IMR-90 (cell line): ENCODE measurements at regions not wholly inside any gene's neighbourhood (a gene's known extent, or its start where the extent isn't known, plus 50 kb on each side); places are given as distances from the start of the nearest gene placed in this dataset.

Experiments
- ATAC-seq: fragments of 200-7000 bp; cut with Tn5 transposase; 2 replicates; pipeline ENCODE4 v1.9.1; 2020; ENCODE audit warnings: low read depth, mild to moderate bottlenecking, moderate library complexity
- BruUV-seq: library from RNA; stranded (reverse); fragments of 400-500 nt; replicated peaks from 2 replicates; lab custom pipeline; 2021; lab: Mats Ljungman, UMichigan
- CTCF ChIA-PET: fragments of 300-600 bp; formaldehyde crosslinking; extraction: SDS; loops from one replicate; lab custom pipeline; 2021; ENCODE audit warnings: antibody characterized with exemption; lab: Yijun Ruan, JAX
- POLR2A ChIA-PET: fragments of 300-600 bp; sonication (Branson Sonifier 250); formaldehyde crosslinking; loops from one replicate; lab custom pipeline; 2022; ENCODE audit warnings: antibody characterized with exemption; ENCODE audit not compliant: unreplicated experiment; lab: Charles Lee
- DNase-seq: peaks from one replicate; pipeline ENCODE4 v3.0.0; 2013
- H2AFZ ChIP-seq: replicated peaks from 2 replicates; pipeline ENCODE3; 2013; ENCODE audit warnings: low read length, mild to moderate bottlenecking; ENCODE audit not compliant: poor library complexity
- H2AK5ac ChIP-seq: 2 replicates; pipeline ENCODE4 v1.6.1; 2013; ENCODE audit warnings: low read depth, low read length, inconsistent platforms
- H2AK9ac ChIP-seq: replicated peaks from 2 replicates; pipeline ENCODE3; 2013; ENCODE audit warnings: mild to moderate bottlenecking, low read depth, low read length, moderate library complexity; ENCODE audit not compliant: poor library complexity
- H2BK120ac ChIP-seq: 2 replicates; pipeline ENCODE4 v1.6.1; 2013; ENCODE audit warnings: low read depth, low read length, inconsistent platforms
- H2BK15ac ChIP-seq: 3 replicates; pipeline ENCODE4 v1.6.1; 2013; ENCODE audit warnings: low read depth, low read length, inconsistent platforms
- H2BK20ac ChIP-seq: 2 replicates; pipeline ENCODE4 v1.6.1; 2013; ENCODE audit warnings: low read depth, mild to moderate bottlenecking, inconsistent platforms, low read length, moderate library complexity
- H2BK5ac ChIP-seq: 2 replicates; pipeline ENCODE4 v1.6.1; 2013; ENCODE audit warnings: mild to moderate bottlenecking, low read depth, low read length, inconsistent platforms; ENCODE audit not compliant: poor library complexity, severe bottlenecking
- H3K14ac ChIP-seq: replicated peaks from 2 replicates; pipeline ENCODE4 v1.6.1; 2013; ENCODE audit warnings: low read depth, low read length, inconsistent platforms
- H3K18ac ChIP-seq: 2 replicates; pipeline ENCODE4 v1.6.1; 2013; ENCODE audit warnings: low read depth, low read length, control low read depth
- H3K23ac ChIP-seq: 2 replicates; pipeline ENCODE4 v1.6.1; 2013; ENCODE audit warnings: low read depth, low read length, inconsistent platforms
- H3K27ac ChIP-seq: 2 replicates; pipeline ENCODE4 v1.5.1; 2013; ENCODE audit warnings: mild to moderate bottlenecking, control low read depth, low read length; ENCODE audit not compliant: insufficient read depth
- H3K27me3 ChIP-seq: 2 replicates; pipeline ENCODE4 v1.6.1; 2013; ENCODE audit warnings: low read length; ENCODE audit not compliant: control insufficient read depth, insufficient read depth
- H3K36me3 ChIP-seq: 2 replicates; pipeline ENCODE4 v1.6.1; 2013; ENCODE audit warnings: low read length, mixed read lengths; ENCODE audit not compliant: control insufficient read depth, insufficient read depth
- H3K4ac ChIP-seq: 2 replicates; pipeline ENCODE4 v1.6.1; 2013; ENCODE audit warnings: low read depth, low read length, inconsistent platforms
- H3K4me1 ChIP-seq: 2 replicates; pipeline ENCODE4 v1.6.1; 2013; ENCODE audit warnings: low read length, mixed read lengths; ENCODE audit not compliant: control insufficient read depth, insufficient read depth
- H3K4me2 ChIP-seq: 2 replicates; pipeline ENCODE4 v1.6.1; 2013; ENCODE audit warnings: low read depth, mild to moderate bottlenecking, control low read depth, low read length, moderate library complexity
- H3K4me3 ChIP-seq: 2 replicates; pipeline ENCODE4 v1.5.1; 2013; ENCODE audit warnings: low read depth, mild to moderate bottlenecking, control low read depth, low read length, moderate library complexity; ENCODE audit not compliant: insufficient read depth
- H3K56ac ChIP-seq: 2 replicates; pipeline ENCODE4 v1.6.1; 2013; ENCODE audit warnings: low read length, inconsistent platforms; ENCODE audit not compliant: insufficient read depth; ENCODE audit errors: extremely low read depth
- H3K79me1 ChIP-seq, 2 experiments: 2 replicates each; pipeline ENCODE4 v1.6.1; 2013; ENCODE audit warnings: low read length in 2 of 2, inconsistent platforms in 1 of 2, low read depth in 1 of 2
- H3K9ac ChIP-seq: 2 replicates; pipeline ENCODE4 v1.6.1; 2013; ENCODE audit warnings: low read depth, low read length, control low read depth
- H3K9me1 ChIP-seq: 2 replicates; pipeline ENCODE4 v1.6.1; 2013; ENCODE audit warnings: low read length, inconsistent platforms; ENCODE audit not compliant: insufficient read depth
- H3K9me3 ChIP-seq: 2 replicates; pipeline ENCODE4 v1.6.1; 2013; ENCODE audit warnings: low read length; ENCODE audit not compliant: control insufficient read depth, insufficient read depth
- H4K20me1 ChIP-seq: 2 replicates; pipeline ENCODE4 v1.6.1; 2013; ENCODE audit warnings: low read length, inconsistent platforms; ENCODE audit not compliant: insufficient read depth
- H4K5ac ChIP-seq: 2 replicates; pipeline ENCODE4 v1.6.1; 2013; ENCODE audit warnings: mild to moderate bottlenecking, low read depth, low read length, control low read depth
- H4K8ac ChIP-seq, 2 experiments: 2 replicates each; pipeline ENCODE4 v1.6.1; 2013; ENCODE audit warnings: low read depth in 2 of 2, low read length in 2 of 2, control low read depth in 1 of 2, inconsistent platforms in 1 of 2
- H4K91ac ChIP-seq: 2 replicates; pipeline ENCODE4 v1.6.1; 2013; ENCODE audit warnings: low read depth, low read length, inconsistent platforms; ENCODE audit not compliant: insufficient read depth
- CEBPB ChIP-seq: IDR thresholded peaks from 2 replicates; pipeline ENCODE4 v1.6.1; 2012; ENCODE audit warnings: low read depth, low read length, improper control_type of control experiment
- CHD1 ChIP-seq: IDR thresholded peaks from 2 replicates; pipeline ENCODE4 v1.6.1; 2012; ENCODE audit warnings: low read depth, low read length, improper control_type of control experiment
- FOS ChIP-seq: fragments of 150-350 bp; IDR thresholded peaks from 2 replicates; pipeline ENCODE4 v1.6.1; 2016; ENCODE audit warnings: low read depth, low read length
- MAZ ChIP-seq: IDR thresholded peaks from 2 replicates; pipeline ENCODE4 v1.6.1; 2012; ENCODE audit warnings: low read depth, mild to moderate bottlenecking, low read length, improper control_type of control experiment, moderate library complexity, borderline replicate concordance
- MXI1 ChIP-seq: IDR thresholded peaks from 2 replicates; pipeline ENCODE4 v1.6.1; 2012; ENCODE audit warnings: low read depth, mild to moderate bottlenecking, low read length, moderate library complexity, borderline replicate concordance
- RFX5 ChIP-seq: IDR thresholded peaks from 2 replicates; pipeline ENCODE4 v1.8.0; 2012; ENCODE audit warnings: low read depth, mild to moderate bottlenecking, low read length, moderate library complexity
- SMC3 ChIP-seq: fragments of 150-350 bp; IDR thresholded peaks from 2 replicates; pipeline ENCODE4 v1.6.1; 2016; ENCODE audit warnings: low read depth, mild to moderate bottlenecking, antibody characterized with exemption, low read length, moderate library complexity
- WGBS, 2 experiments: methylation state at CpG; one replicate each; pipeline versions ENCODE4 v1.1.5 to v1.1.7; 2013; ENCODE audit warnings: missing lambda C conversion rate in 2 of 2; ENCODE audit not compliant: insufficient read length in 1 of 2; ENCODE audit errors: extremely low coverage in 2 of 2; 5-methylcytosine and 5-hydroxymethylcytosine counted together
- dilution Hi-C: fragments of 300-500 bp; cut with HindIII; formaldehyde crosslinking; loops from one replicate; pipeline ENCODE4 v1.14.3; 2018; ENCODE audit warnings: low sequenced_read_pairs; ENCODE audit not compliant: unreplicated experiment
- in situ Hi-C: fragments of 300-500 bp; cut with MboI; formaldehyde crosslinking; loops from 3 replicates; pipeline ENCODE4 v1.14.3; 2019; ENCODE audit warnings: low sequenced_read_pairs, inconsistent platforms, mixed read lengths
- intact Hi-C: fragments of 100-400 bp; cut with micrococcal nuclease; formaldehyde crosslinking; loops from 2 replicates; pipeline ENCODE4 v1.10.0; 2022
- TF ChIP-seq, protein P1 (sequence below): conservative IDR thresholded peaks from 2 replicates; pipeline ENCODE4 v1.5.1; 2012; ENCODE audit warnings: mild to moderate bottlenecking, low read depth, low read length, improper control_type of control experiment
- TF ChIP-seq, protein P2 (sequence below): fragments of 150-350 bp; IDR thresholded peaks from 2 replicates; pipeline ENCODE4 v1.6.1; 2017; ENCODE audit warnings: mild to moderate bottlenecking, antibody characterized with exemption, low read length, low read depth

DNA sequence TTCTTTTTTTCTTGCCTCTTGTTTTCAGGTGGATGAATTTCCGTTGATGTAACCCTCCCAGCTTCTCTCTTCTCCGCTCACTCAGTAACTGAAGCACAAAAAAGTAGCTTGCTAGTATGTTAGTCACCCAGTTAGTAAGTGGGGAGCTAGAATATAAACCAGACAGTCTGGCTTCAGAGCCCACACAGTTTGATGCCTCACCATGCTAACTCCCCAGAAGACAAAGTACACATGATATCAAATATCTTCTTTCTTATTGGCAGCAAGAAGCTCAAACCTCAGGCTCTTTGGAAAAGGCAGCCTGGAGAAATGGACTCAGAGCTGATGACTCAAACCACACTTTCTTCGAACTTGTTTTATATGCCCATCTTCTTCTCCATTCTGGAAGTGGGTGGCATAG, 187.5 kb upstream of the PLXNA2 start:
- no peak overlapping the region for H2BK20ac ChIP-seq
- DNase-seq (peak; percentile 53), ATAC-seq (no peak)
- no peak overlapping the region for H2AK9ac ChIP-seq
- dilution Hi-C loops (no loop called here), in situ Hi-C loops (no loop called here), intact Hi-C loops (no loop called here)
- no peaks in the 10 kb centered on the region for H3K36me3 ChIP-seq
- no peak overlapping the region for H4K91ac ChIP-seq
- no peak overlapping the region for H3K9ac ChIP-seq
- no TSS peak for BruUV-seq
- H4K5ac ChIP-seq: no peak overlapping the region
- H3K4ac ChIP-seq: no peak overlapping the region
- no peak overlapping the region for H3K56ac ChIP-seq
- no peaks in the 10 kb centered on the region for H3K79me1 ChIP-seq
- H3K14ac ChIP-seq: no peak overlapping the region
- no peak overlapping the region for H3K23ac ChIP-seq
- 0 out of 2 replicates have a peak, but pooled peaks cover 3% of the 10 kb centered on the region for H3K9me3 ChIP-seq
- no CpG with 5 or more reads among the region's 3 CpGs for WGBS, 2 experiments
- no peak overlapping the region for H3K18ac ChIP-seq
- H3K27me3 ChIP-seq: no peaks in the 10 kb centered on the region
- H3K27ac ChIP-seq: no peak overlapping the region
- no peaks in the 10 kb centered on the region for H3K4me1 ChIP-seq
- H4K20me1 ChIP-seq: no peaks in the 10 kb centered on the region
- no peak overlapping the region for H2BK5ac ChIP-seq
- no peak overlapping the region for H2AFZ ChIP-seq
- ChIA-PET POLR2A (no interaction called here), CTCF (no interaction called here)
- TF ChIP-seq SMC3 (no peak), RFX5 (no peak), FOS (0 out of 2 replicates have a peak, but pooled peaks have one; percentile 11), MXI1 (no peak), CHD1 (no peak), CEBPB (no peak), MAZ (no peak)
- TF ChIP-seq, protein P1, sequence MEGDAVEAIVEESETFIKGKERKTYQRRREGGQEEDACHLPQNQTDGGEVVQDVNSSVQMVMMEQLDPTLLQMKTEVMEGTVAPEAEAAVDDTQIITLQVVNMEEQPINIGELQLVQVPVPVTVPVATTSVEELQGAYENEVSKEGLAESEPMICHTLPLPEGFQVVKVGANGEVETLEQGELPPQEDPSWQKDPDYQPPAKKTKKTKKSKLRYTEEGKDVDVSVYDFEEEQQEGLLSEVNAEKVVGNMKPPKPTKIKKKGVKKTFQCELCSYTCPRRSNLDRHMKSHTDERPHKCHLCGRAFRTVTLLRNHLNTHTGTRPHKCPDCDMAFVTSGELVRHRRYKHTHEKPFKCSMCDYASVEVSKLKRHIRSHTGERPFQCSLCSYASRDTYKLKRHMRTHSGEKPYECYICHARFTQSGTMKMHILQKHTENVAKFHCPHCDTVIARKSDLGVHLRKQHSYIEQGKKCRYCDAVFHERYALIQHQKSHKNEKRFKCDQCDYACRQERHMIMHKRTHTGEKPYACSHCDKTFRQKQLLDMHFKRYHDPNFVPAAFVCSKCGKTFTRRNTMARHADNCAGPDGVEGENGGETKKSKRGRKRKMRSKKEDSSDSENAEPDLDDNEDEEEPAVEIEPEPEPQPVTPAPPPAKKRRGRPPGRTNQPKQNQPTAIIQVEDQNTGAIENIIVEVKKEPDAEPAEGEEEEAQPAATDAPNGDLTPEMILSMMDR: no peak
- TF ChIP-seq, protein P2, sequence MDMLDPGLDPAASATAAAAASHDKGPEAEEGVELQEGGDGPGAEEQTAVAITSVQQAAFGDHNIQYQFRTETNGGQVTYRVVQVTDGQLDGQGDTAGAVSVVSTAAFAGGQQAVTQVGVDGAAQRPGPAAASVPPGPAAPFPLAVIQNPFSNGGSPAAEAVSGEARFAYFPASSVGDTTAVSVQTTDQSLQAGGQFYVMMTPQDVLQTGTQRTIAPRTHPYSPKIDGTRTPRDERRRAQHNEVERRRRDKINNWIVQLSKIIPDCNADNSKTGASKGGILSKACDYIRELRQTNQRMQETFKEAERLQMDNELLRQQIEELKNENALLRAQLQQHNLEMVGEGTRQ: no peak
- no peak overlapping the region for H3K4me3 ChIP-seq
- no peak overlapping the region for H3K4me2 ChIP-seq
- H2BK120ac ChIP-seq: no peak overlapping the region
- H3K9me1 ChIP-seq: no peaks in the 10 kb centered on the region
- H2AK5ac ChIP-seq: no peak overlapping the region
- no peak overlapping the region for H4K8ac ChIP-seq
- H2BK15ac ChIP-seq: no peak overlapping the region
